NCI-H1694 (cell line): ENCODE measurements at regions not wholly inside any gene's neighbourhood (a gene's known extent, or its start where the extent isn't known, plus 50 kb on each side); places are given as distances from the start of the nearest gene placed in this dataset.
A peak's percentile ranks its signal among the peaks of the same experiment; 100 is the strongest.

ENCODE experiments used
- DNase-seq: peaks from one replicate; lab custom pipeline; 2025; lab: John Stamatoyannopoulos, UW

DNA sequence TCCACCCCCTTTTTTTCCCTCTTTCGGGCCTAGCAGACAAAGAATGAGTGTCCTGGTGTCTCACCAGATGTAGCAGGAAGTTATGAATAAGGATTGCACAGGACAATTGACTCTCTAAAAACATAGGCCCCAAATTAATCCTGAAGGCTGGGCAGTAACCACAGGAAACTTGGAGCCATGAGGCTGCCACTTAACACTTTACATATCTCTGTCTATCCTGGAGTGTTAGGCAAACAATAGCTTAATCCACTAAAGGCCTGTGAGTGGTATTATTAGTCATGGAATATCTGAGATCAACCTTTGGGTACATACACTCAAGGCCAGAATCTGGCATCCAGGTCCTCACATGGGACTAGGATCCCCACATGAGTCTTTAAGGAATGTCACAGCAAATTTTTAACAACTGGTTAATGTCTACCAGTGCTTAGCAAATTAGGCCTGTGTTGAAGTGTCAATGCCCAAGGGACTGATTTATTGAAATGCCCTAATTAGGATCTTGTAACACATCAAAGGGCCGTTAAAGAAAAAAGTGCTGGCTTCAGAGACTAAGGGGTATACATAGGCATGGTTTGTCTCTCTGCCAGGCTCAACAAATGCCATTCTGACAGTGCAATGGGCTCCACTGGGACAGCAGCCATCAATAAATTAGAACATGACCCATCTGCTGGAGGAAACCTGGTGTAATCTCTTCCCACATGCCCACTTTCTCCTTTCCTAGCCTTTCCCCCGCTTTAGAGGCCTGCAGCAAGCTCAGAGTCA is 196.7 kb upstream of the TBX20 start:
- DNase-seq, result no peak

DNA sequence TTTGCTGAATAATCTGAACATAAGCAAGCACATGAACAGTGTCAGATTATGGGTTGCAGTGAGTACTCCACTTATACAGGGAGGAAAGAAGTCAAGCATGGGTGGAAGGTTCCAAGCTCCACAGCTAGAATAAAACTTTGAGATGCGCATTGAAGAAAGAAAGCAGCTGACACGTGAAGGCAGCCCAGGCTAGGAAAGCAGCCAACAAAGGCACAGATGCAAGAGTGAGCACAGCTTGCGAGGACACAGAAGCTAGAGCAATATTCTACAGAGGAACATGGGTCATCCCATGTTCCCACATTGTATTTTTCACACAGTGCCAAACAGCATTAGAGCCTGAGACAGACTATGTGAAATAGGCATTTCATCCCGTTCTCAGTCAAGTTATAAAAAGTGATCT is 194.6 kb upstream of the TBX20 start:
- DNase-seq, result no peak

DNA sequence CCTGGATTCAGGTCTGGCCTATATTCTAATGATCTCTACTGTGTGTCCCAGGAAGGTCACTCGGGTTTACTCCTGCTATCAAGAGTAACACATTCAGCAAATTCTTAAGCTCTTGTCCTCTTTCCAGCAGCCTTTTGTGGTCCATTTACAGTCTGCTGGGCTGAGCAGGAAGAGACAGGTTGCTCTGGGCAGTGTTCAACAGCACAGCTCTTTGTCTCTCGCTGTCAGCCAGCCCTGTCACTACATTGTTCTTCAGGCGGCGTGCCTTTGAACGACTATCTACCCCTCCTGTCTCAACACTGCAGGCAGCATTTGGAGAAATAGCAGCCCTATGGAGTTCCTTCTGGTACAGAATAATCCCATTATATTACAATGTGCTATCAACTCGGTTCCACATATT is 192.2 kb upstream of the TBX20 start:
- DNase-seq, result no peak

DNA sequence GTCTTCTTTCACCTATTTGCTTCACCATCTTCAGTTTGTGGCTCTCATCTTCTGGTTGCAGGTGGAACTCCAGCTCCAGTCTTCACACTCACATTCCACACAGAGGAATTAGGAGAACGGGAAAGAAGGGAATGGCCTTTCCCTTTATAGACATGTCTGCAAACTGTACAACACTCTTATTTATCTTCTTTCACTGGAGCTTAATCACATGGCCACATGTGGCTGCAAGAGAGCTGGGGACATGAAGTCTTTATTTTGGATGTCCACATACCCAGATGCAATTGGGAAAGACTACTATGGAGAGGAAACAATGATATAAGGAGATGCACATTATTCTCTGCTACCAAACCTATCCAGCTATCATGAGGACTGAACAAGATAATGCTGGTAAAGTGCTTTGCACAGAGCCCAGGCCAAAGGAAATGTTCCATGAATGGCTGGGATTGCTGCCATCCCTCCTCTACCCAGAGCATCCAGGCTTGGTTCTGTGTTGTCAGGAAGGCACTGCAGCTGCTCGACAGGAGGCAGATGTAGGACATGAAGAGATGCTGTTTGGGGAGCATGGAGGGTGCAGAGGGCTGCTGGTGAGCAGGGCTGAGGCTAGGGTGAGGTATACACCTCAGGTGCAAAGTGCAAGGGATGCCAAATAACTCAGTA is 183.8 kb upstream of the TBX20 start:
- no peak for DNase-seq

DNA sequence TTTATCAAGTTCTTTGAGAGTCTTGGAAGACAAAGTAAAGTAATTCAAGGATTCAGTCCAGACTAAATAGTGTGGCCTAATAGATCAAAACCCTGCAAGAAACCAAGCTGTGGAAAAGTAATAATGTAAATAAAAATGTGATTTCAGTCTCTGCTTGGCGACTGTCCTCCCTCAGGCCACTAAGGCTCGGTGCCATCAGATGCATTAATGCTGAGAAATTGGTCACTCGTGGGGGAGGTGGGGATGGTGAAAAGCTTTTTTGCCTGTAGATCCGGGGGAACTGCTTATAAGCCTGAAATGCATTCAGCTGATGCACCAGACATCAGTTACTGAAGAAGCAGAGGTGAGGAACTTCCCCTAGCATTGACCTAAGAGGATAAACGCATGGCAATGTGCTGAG is 182.6 kb upstream of the TBX20 start:
- no peak for DNase-seq

DNA sequence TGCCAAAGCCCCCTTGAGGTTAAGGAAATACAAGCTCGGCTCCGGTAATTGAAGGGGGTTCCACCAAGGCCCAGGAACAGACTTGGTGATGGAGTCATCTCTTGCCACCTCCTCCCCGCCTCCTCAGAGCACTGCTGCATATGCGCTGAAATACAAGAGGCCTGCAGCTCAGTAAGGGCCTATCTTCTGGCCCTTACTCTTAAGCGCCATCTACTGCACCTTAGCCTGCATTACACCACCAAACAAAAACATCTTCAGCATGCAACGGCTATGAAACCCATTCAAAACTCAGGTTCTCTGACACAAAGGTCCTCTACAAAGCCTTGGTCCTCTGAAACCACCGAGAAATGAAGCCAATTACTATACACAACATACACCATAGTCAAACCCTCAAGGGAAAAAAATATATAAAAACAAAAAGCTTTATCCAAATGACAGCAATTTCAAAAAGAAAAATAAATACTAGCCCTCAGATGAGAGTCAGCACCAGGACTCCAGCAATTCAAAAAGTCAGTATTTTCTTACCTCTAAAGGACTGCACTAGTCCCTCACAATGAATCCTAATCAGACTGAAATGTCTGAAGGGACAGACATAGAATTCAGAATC is 176.8 kb upstream of the TBX20 start:
- DNase-seq, result no peak

DNA sequence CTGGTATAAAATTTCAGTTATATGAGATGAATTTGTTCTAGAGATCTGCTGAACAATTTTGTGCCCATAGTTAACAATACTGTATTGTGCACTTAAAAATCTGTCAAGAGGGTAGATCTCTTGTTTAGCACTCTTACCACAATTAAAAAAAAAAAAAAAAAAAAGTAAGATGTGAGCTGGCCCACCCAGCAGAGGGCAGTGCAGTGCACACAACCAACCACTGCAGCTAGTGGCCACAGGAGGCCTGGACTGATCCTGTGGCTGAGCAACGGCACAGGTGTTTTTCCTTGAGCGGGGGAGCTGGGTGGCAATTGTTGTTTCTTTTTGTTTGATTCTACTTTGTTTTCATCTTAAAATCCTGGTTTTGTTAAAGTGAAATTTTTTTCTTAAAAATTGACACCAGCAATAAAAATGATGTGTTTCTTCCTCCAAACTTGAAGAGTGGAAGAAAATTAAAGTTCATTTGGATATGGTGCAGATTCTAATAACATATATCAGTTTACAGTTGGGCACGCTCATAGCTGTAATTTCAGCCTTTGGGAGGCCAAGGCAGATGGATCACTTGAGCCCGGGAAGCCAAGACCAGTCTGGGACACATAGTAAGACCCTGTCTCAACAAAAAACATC is 171.1 kb upstream of the TBX20 start:
- DNase-seq, result peak; percentile 51

DNA sequence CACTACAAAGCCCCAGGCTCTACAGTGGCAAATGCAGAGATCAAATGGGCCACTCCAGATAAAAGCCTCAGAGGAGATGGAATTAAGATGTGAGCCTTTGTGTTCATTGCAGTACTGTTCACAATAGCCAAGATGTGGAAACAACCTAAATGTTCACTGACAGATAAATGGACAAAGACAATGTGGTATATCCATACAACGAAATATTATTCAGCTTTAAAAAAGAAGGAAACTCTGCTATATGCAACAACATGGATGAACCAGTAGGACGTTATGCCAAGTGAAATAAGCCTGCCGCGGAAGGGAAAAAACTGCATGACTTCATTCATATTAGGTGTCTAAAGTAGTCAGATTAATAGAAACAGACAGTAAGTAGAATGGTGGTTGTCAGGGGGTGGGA is 170.5 kb upstream of the TBX20 start:
- no peak for DNase-seq

DNA sequence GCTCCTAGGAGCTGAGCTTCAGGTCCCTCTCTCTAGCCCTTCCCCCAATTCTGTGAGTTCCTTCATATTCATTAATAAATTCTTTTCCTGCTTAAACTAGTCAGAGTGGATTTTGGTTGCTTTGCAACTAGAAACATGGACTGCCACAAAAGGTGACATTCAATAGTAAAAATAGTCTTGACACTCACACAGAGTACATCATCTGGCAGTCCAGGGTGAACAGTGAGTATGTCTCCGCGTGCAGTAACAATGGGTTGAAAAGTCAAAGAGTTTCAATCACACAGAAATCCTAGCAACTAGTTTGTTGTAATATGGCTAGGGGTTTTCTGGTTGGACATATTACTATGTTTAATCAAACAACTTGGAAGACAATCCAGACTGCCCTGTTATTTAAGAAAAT is 168.8 kb upstream of the TBX20 start:
- DNase-seq, result no peak

DNA sequence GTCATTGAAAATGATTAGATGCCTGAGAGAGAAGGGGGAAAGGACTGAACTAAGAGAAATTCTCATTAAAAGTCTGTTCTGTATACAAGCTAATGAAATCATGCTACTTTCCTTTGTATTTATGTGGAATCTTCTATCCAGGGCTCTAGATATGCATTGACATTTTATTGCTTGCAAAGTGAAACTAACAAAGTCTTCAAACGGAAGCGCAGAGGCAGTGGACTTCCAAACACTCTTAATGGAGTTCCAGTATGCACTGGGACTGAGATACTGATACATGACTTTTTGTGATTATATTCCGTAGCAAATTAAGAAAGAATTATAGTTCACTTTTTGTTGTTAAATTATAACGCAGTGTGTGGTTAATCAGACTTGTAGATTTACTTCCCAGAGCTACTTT is 166.8 kb upstream of the TBX20 start:
- no peak for DNase-seq

DNA sequence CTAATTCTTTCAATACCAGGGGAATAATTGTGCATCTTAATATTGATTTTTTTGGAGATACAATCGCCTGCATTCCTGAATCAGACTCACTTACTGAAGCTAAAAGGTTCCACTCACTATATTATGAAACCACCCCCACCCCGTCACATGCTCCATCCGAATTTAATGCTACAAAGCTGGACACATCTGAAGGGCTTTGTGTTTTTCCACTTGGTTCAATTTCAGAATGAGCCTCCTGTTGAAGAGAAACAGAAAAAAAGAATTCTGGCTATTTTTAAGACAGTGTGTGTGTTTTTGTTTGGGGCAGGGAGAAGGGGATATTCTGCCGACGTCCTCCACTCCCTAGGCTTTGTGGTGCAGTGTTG is 165.5 kb upstream of the TBX20 start:
- DNase-seq, result no peak

DNA sequence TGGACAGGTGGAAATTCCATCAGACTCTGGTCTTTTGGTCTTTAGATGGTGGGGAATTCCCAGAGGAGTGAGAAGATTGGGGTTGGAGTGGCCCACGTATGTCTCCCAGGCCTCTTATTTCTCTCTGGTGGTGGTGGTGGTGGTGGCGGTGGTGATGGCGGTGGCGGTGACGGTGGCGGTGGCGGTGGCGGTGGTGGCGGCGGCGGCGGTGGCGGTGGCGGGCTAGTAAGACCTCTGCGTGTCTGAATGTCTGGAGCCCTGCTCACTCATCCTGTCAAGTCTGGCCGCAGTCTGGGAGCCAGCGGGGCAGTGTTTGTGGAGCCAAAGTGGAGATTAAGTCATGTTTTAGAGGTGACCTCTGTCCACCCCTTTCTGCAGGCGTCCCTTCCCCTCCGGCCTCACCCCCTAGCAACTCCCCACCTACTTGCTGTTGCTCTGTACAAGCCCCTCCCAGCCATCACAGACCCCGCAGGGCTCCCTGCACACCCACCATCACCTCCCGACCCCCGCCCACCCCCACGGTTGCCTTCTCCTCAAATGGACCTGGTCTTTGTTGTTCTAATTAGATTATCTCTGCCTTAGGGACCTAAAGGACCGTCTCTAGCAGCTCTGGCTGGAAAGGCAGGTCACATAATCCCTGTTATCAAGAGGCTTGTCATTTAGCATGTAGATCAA is 165.0 kb upstream of the TBX20 start:
- DNase-seq, result no peak

DNA sequence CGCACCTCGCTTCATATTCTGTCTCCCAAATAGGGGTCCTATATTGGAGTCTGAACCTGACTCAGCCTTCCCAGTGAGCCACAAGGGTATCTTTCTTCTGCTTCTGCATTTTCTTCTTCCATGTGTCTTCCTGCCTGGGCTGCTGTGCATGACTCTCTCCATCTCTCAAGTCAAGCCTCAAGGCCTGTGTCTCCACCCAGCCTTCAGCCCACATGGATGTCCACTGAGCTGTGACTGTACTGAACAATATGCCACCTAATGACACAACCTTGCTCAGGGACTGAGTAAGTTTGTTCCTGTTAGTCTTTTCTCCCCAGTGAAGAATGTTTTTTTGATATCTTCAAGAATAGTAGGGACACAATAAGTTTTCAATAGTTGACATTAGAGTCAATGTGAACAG is 162.7 kb upstream of the TBX20 start:
- DNase-seq, result no peak

DNA sequence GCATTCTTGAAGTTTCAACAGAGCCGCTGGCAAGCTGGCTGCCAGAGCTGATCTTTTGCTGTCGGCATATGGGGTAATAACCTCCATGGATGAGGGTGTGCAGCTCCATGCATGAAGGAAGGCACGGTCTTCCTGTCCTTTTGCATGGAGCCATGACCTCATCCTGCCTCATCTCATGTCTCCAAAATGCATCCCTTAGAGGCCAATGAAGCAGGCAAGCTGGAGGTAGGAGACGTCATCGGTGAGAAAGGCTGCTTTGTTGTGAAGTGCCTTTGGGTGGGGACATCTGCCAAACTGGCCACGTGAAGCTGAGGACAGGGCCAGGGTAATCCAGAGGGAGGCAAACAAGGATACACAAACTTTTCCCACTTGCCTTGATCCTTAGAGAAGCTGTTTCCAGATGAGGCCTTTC is 161.5 kb upstream of the TBX20 start:
- no peak for DNase-seq

DNA sequence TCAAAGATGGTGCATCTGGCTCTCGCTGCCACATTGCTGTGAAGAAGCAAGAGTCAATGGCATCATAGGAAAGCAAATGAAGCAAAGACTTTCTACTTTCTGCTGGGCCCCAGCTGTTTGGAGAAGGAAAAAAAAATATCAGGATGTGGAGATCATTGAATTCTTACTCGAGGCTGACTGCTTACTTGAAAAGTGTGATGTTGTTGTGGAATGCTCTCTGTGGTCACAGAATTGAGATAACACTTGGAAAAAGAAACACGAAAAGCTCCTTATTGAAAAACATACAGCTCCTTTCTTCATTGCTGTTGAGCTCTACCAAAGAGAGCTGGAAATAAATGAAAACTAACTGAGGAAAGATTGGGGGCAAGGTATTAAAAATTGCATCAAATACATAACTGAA is 157.4 kb upstream of the TBX20 start:
- no peak for DNase-seq

DNA sequence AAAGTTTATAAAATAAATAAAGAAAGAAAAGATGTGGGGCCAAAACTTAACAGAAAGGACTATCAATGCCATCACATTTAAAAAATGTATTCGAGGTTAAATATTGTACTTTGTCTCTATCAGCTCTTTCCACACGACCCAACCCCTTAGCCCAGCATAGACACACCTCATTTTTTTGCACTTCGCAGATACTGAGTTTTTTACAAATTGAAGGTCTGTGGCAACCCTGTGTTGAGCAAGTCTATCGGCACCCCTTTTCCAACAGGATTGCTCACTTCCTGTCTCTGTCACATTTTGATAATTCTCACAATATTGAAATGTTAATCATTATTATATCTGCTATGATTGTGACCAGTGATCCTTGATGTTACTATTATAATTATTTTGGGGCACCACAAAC is 151.6 kb upstream of the TBX20 start:
- DNase-seq, result no peak

DNA sequence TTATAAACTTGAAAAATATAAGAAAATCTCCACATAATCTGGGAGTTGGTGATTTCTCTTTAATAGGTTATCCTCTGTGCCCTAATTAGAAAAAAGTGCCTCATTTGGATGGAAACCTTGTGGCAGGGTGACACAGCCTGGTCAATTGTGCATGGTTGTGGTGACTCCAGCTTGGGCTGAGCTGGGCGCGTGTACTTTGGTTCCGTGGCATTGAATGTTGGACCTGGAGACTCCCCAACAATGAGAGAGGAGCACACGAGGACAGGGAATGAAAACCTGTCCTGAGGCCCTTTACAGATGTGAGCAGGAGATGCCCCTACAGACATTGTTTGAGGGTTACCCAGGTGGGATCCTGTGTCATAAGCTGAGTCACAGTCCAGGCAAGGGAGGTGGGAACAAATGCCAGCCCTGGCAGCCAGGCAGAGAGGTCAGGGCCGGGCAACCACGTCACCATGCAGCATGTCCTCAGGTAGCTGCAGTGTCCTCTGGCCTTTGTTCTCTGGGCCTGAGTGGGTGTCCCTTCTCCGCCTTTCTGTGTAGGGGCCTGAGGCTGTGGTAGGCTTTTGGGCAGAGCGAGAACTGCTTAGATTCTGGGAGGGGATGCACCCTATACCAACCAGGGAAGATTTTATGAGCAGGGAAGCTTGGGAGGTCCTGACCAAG is 147.4 kb upstream of the TBX20 start:
- no peak for DNase-seq

DNA sequence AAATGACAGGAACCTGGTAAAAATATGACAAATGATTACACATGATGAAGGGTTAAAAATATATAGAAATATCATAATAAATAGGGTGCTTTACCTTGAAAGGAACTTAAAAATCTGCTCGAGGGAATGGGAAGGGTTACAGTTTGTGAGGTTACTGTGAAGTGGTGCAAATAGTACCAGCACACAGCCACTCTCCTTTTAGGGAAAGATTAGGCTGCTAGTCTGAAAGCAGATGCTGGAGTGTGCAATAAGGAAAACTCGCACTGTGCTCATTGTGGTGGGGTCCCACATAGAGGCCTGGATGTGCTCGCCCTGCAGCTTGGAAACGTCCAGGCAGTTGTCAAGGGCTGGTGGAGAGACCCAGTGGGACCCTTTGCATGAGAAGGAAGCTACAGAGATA is 145.9 kb upstream of the TBX20 start:
- no peak for DNase-seq

DNA sequence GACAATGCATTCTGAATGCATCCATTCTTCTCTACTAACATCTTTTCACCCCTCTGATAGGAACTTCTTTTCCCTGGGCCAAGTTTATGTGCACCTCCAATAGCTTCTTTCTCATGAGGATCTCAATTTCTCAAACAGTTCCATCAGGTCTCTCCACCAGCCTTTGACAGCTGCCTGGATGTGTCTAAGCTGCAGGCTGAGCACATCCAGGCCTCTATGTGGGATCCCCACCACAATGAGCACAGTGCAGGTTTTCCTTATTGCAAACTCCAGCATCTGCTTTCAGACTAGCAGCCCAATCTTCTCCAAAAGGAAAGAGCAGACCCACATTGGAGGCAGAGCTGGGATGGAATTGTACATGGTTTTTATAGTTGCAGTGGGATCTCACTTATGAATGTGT is 145.3 kb upstream of the TBX20 start:
- DNase-seq, result no peak

DNA sequence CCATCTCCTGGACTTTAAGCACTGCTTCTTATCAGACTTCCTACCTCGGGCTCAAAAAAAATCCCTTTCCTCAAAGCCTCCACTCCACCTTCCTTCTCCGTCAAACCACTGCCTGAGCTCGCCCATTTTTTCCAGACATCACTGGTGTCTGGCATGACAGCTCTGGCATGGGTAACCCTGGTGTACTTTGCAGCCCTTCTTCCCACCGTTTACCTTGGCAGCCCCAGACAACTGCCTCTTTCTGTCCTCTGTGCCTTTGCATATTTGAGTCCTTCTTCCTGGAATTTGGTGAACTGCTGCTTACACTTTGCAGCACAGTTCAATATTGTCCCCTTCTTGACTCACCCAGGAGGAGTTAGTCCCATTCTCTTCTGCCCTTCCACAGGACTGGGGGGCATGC is 144.6 kb upstream of the TBX20 start:
- no peak for DNase-seq

DNA sequence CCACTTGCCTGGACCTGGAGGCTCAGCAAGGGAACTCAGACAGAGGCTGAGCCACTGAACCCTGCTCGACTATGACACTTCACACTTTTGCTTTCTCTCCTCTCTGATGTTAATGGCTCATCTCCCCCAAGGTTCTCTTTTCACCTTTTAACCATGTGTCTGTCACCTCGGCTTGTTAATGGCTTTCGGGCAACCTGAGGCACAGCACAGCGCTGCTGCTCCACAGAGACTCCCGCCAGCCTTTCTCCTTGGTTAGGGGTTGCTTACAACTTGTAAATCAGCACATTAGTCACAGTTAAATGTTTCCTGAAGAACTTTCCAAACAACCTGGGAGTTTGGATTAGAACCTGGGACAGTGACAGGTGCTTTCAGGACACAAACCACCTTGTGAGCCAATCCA is 136.2 kb upstream of the TBX20 start:
- no peak for DNase-seq

DNA sequence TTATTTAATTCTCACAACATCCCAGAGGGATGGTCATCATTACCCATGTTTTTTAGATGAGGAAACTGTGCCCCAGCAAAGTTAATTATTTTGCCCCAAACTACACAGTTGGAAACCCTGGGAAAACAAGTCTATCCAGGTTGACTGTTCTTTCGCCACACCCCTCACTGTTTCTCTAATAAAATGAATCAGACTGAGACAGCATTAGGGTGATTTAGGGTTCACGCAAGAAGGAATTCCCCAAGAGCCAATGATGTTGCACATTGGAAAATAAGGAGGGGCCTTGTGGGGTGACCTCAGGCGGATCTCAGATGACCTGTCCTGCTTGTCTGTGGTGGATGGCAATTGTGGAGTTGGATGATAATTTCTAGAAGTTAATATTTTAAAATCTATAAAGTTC is 135.7 kb upstream of the TBX20 start:
- no peak for DNase-seq
